HFFc6 (cell line): ENCODE measurements at regions not wholly inside any gene's neighbourhood (a gene's known extent, or its start where the extent isn't known, plus 50 kb on each side); places are given as distances from the start of the nearest gene placed in this dataset.

Experiments used
- DNase-seq: peaks from one replicate; pipeline ENCODE4 v3.0.0-alpha.2; 2018
- H3K27ac Mint-ChIP-seq: 2 replicates; pipeline ENCODE4 v1.8.0; 2020; ENCODE audit warnings: mild to moderate bottlenecking, mixed read lengths
- H3K27me3 Mint-ChIP-seq: 2 replicates; pipeline ENCODE4 v1.8.0; 2021; ENCODE audit warnings: mild to moderate bottlenecking, moderate library complexity, mixed read lengths; ENCODE audit not compliant: insufficient read depth
- H3K36me3 Mint-ChIP-seq: 2 replicates; pipeline ENCODE4 v1.8.0; 2021; ENCODE audit warnings: low read depth, mixed read lengths
- H3K4me1 Mint-ChIP-seq: 2 replicates; pipeline ENCODE4 v1.8.0; 2020; ENCODE audit warnings: low read depth, mixed read lengths
- H3K4me3 Mint-ChIP-seq: 2 replicates; pipeline ENCODE4 v1.8.0; 2020; ENCODE audit warnings: mild to moderate bottlenecking, moderate library complexity, mixed read lengths
- H3K9me3 Mint-ChIP-seq: 2 replicates; pipeline ENCODE4 v1.8.0; 2020; ENCODE audit warnings: mild to moderate bottlenecking, mixed read lengths
- TF ChIP-seq, protein P1 (sequence below): fragments of 200-600 bp; sonication (generic); IDR thresholded peaks from 2 replicates; pipeline ENCODE4 v1.5.0; 2021; ENCODE audit warnings: antibody characterized with exemption, mild to moderate bottlenecking

DNA sequence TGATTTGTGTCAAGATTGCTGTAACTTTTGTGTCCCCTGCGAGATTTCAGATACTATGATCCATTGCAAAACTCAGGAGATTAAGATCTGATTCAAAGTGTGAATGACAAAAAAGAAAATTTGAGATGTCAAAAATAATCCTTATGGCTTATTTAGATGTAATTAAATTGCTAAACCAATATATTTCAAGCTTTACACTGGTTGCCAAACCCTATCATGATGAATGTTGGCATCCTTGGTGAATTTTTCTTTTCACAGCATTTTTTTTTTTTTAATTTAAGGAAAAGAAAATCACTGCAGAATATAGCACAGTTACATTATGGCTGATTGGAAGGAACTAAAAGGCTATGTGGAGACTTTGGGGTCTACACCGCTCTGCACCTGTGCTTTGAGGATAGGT is 133.5 kb upstream of the PITRM1 start:
- TF ChIP-seq, protein P1, sequence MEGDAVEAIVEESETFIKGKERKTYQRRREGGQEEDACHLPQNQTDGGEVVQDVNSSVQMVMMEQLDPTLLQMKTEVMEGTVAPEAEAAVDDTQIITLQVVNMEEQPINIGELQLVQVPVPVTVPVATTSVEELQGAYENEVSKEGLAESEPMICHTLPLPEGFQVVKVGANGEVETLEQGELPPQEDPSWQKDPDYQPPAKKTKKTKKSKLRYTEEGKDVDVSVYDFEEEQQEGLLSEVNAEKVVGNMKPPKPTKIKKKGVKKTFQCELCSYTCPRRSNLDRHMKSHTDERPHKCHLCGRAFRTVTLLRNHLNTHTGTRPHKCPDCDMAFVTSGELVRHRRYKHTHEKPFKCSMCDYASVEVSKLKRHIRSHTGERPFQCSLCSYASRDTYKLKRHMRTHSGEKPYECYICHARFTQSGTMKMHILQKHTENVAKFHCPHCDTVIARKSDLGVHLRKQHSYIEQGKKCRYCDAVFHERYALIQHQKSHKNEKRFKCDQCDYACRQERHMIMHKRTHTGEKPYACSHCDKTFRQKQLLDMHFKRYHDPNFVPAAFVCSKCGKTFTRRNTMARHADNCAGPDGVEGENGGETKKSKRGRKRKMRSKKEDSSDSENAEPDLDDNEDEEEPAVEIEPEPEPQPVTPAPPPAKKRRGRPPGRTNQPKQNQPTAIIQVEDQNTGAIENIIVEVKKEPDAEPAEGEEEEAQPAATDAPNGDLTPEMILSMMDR, result no peak
- no peak overlapping the region for H3K27ac Mint-ChIP-seq
- peaks cover 16% of the 10 kb centered on the region; the same call in 1 of the 2 replicates for H3K9me3 Mint-ChIP-seq
- no peaks in the 10 kb centered on the region for H3K4me1 Mint-ChIP-seq
- no peak for DNase-seq
- H3K36me3 Mint-ChIP-seq, result peaks cover 8% of the 10 kb centered on the region; the same call in 1 of the 2 replicates
- peaks cover 39% of the 10 kb centered on the region for H3K27me3 Mint-ChIP-seq
- no peak overlapping the region for H3K4me3 Mint-ChIP-seq

DNA sequence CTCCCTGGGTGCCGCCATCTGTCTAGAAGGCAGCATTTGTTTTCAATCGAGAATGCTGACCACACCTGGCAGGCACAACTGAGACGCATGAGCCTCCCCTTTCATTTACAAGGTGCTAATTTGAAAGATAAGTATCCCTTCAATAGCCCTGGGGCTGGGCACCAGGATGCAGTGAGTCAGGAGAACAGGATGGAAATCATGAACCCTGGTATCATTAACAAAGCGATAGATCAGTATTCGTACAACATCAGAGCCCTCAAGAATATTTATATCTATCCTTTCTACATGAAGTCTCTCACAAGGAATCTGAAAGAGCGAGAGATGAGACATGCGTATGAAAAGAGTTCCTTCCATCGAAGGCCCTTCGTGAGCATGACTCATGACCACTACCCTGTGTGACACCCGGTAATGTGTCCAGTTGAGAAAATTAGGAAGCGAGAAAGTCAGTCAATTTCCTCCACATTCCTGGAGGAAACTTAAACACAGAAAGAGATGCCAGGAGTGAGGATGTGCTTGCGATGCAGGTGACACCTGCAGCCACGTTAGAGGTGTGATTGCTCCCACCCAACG is 123.1 kb upstream of the PITRM1 start:
- peaks cover 23% of the 10 kb centered on the region for H3K27me3 Mint-ChIP-seq
- TF ChIP-seq, protein P1, result no peak
- H3K4me1 Mint-ChIP-seq, result peaks cover 20% of the 10 kb centered on the region
- no peak overlapping the region for H3K27ac Mint-ChIP-seq
- no peak for DNase-seq
- H3K9me3 Mint-ChIP-seq, result no peaks in the 10 kb centered on the region
- no peaks in the 10 kb centered on the region for H3K36me3 Mint-ChIP-seq
- H3K4me3 Mint-ChIP-seq, result no peak overlapping the region

DNA sequence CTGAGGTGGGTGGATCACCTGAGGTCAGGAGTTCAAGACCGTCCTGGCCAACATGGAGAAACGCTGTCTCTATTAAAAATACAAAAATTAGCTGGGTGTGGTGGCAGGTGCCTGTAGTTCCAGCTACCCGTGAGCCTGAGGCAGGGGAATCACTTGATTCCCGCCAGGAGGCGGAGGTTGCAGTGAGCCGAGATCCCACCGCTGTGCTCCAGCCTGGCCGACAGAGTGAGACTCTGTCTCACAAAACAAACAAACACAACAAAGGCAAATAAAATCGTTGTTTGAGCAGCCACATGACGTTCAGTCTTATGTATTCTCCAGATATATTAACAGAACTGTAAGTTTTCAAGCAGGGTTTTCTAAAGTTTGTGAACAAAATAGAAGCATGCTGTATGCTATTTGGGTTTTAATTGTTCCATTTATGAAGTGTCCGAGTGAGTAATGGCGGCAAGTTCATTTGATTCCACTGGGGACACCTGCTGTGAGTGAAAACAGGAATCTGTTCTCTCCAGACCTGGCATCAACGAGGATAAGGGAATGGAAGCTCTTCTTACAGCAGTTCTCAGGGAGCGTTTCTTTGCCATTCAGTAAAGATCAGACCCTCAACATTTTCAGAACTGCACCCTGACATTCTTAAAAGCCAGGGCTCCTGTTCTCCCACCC is 122.5 kb upstream of the PITRM1 start:
- Mint-ChIP-seq H3K36me3 (no peaks in the 10 kb centered on the region), H3K4me1 (peaks cover 18% of the 10 kb centered on the region), H3K4me3 (no peak overlapping the region), H3K27ac (no peak overlapping the region), H3K27me3 (peaks cover 21% of the 10 kb centered on the region), H3K9me3 (no peaks in the 10 kb centered on the region)
- TF ChIP-seq, protein P1, result no peak
- no peak for DNase-seq

DNA sequence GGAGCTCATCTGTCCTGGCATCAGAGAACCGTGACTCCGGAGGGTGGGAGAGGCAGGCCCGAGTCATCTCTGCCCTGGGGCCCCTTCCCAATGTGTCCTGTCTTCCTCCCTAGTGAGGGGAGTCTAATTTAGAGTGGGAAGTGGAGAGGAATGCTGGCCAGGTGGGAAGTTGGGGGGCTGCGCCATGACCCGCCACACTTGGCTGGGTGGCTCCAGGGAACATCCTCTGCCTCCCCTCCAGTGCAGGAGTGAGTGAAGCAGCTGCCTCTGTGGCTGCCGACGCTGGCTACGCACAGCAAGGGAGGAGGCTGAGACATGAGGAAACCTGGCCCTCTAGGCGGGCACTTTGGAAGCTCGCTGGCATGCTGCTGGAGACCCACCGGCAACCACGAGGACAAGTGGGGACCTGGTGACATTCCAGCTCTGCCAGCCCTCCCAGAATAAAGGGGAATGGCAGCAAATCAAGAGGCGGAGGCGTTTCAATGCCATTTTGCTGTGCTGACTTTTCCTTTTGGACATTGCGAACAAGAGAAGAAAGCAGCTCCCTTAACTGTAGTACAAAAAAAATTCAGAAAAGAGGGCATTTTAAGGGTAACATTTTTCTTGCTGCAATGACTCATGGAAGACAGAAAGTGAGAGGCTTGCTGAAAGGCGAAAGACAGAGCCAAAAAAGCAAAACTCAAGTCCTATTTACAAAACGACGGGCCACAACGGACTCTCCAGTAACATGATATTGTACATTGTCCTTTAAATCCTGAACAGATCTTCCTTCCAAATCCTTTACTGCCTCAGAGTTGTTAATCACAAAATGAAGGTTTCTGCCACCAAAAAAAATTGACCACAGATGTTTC is 121.2 kb upstream of the PITRM1 start:
- Mint-ChIP-seq H3K27ac (no peak overlapping the region), H3K27me3 (peaks cover 22% of the 10 kb centered on the region), H3K9me3 (no peaks in the 10 kb centered on the region), H3K4me1 (peaks cover 14% of the 10 kb centered on the region), H3K4me3 (peak overlapping the region; percentile 41; the same call in 1 of the 2 replicates), H3K36me3 (no peaks in the 10 kb centered on the region)
- TF ChIP-seq, protein P1, result no peak
- DNase-seq, result no peak

DNA sequence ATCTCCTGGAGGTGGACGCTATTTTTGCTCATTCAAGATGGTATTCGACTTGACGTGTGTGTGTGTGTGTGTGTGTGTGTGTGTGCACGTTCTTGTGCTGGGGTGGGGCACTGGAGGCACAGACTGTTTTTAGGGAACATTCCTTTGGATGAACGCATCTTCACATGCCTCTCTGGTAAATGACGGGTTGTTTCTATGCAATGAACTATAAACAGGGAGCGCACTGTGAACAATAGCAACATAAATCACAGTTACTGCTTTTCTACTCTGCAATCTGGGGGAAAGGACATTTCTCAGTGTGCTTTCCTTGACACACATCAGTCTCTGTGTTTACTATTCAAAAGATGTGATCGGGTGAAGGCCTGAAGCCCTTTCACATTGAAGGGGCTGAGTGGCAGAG is 120.1 kb upstream of the PITRM1 start:
- Mint-ChIP-seq H3K27me3 (peaks cover 28% of the 10 kb centered on the region), H3K27ac (no peak overlapping the region), H3K4me3 (no peak overlapping the region), H3K4me1 (peaks cover 14% of the 10 kb centered on the region), H3K36me3 (no peaks in the 10 kb centered on the region), H3K9me3 (no peaks in the 10 kb centered on the region)
- TF ChIP-seq, protein P1, result no peak
- DNase-seq, result no peak
